Endodermal cell (in vitro differentiated cells): ENCODE measurements at regions not wholly inside any gene's neighbourhood (a gene's known extent, or its start where the extent isn't known, plus 50 kb on each side); places are given as distances from the start of the nearest gene placed in this dataset.

Source experiments
- DNase-seq: peaks from one replicate; pipeline ENCODE4 v3.0.0-alpha.2; 2017
- H3K27ac ChIP-seq: 2 replicates; pipeline ENCODE4 v1.5.1; 2013; ENCODE audit warnings: mild to moderate bottlenecking, low read depth, low read length, moderate library complexity
- H3K27me3 ChIP-seq: 2 replicates; pipeline ENCODE4 v1.6.1; 2013; ENCODE audit warnings: mild to moderate bottlenecking, low read length, moderate library complexity; ENCODE audit not compliant: insufficient read depth, control insufficient read depth, poor library complexity, severe bottlenecking
- H3K36me3 ChIP-seq: 2 replicates; pipeline ENCODE4 v1.7.0; 2013; ENCODE audit warnings: mild to moderate bottlenecking, low read length, moderate library complexity; ENCODE audit not compliant: control insufficient read depth, insufficient read depth
- H3K4me1 ChIP-seq: one replicate; pipeline ENCODE4 v1.7.0; 2013; ENCODE audit warnings: low read length; ENCODE audit not compliant: control insufficient read depth, insufficient read depth
- H3K4me3 ChIP-seq: 2 replicates; pipeline ENCODE4 v1.5.1; 2013; ENCODE audit warnings: mild to moderate bottlenecking, low read length, moderate library complexity
- H3K9ac ChIP-seq: 2 replicates; pipeline ENCODE4 v1.6.1; 2013; ENCODE audit warnings: mild to moderate bottlenecking, low read length, moderate library complexity; ENCODE audit not compliant: poor library complexity, severe bottlenecking; ENCODE audit errors: extremely low read depth
- H3K9me3 ChIP-seq: 2 replicates; pipeline ENCODE4 v1.6.1; 2013; ENCODE audit warnings: mild to moderate bottlenecking, low read length, moderate library complexity; ENCODE audit not compliant: control insufficient read depth
- H3K27ac Mint-ChIP-seq: 2 replicates; pipeline ENCODE4 v1.8.0; 2020; ENCODE audit warnings: mixed read lengths
- H3K27me3 Mint-ChIP-seq: 2 replicates; pipeline ENCODE4 v1.8.0; 2021; ENCODE audit warnings: mild to moderate bottlenecking, mixed read lengths; ENCODE audit not compliant: insufficient read depth
- H3K36me3 Mint-ChIP-seq: 2 replicates; pipeline ENCODE4 v1.8.0; 2020; ENCODE audit warnings: low read depth, mixed read lengths
- H3K4me1 Mint-ChIP-seq: 2 replicates; pipeline ENCODE4 v1.8.0; 2020; ENCODE audit warnings: mixed read lengths
- H3K4me3 Mint-ChIP-seq: 2 replicates; pipeline ENCODE4 v1.8.0; 2020; ENCODE audit warnings: mild to moderate bottlenecking, moderate library complexity, mixed read lengths
- H3K9me3 Mint-ChIP-seq: 2 replicates; pipeline ENCODE4 v1.8.0; 2020; ENCODE audit warnings: mild to moderate bottlenecking, mixed read lengths
- CTCF ChIP-seq: fragments of 200-600 bp; sonication (generic); conservative IDR thresholded peaks from 2 replicates; pipeline ENCODE4 v1.5.0; 2021; ENCODE audit warnings: antibody characterized with exemption, mild to moderate bottlenecking
- WGBS, 2 experiments: methylation state at CpG; one replicate each; pipeline versions ENCODE4 v1.1.5 to v1.1.7; 2013; ENCODE audit warnings: missing lambda C conversion rate in 2 of 2, mixed read lengths in 1 of 2; ENCODE audit not compliant: insufficient coverage in 1 of 2, insufficient read length in 1 of 2; 5-methylcytosine and 5-hydroxymethylcytosine counted together

- no peaks in the 10 kb centered on the region for H3K27me3 Mint-ChIP-seq
- no peak overlapping the region for H3K9ac ChIP-seq
These were observed 766.8 kb downstream of the TLE1 start for GRCh38 chr9:80922544-80922943.

GRCh38 chr9:80906728-80907127 is 782.6 kb downstream of the TLE1 start:
- H3K9me3 ChIP-seq: no peaks in the 10 kb centered on the region
- no peaks in the 10 kb centered on the region for H3K36me3 ChIP-seq
- no peak overlapping the region for H3K4me3 Mint-ChIP-seq
- H3K4me3 ChIP-seq: no peak overlapping the region
- H3K27me3 Mint-ChIP-seq: no peaks in the 10 kb centered on the region
- no peak overlapping the region for H3K27ac ChIP-seq
- H3K27me3 ChIP-seq: no peaks in the 10 kb centered on the region
- WGBS, 2 experiments: 90 to 96% methylated on average over 4 to 10 of the region's 10 CpGs
- peaks cover 5% of the 10 kb centered on the region for H3K36me3 Mint-ChIP-seq
- no peak overlapping the region for H3K27ac Mint-ChIP-seq
- H3K4me1 Mint-ChIP-seq: peaks cover 2% of the 10 kb centered on the region
- no peak overlapping the region for H3K9ac ChIP-seq
- no peak for TF ChIP-seq CTCF
- no peaks in the 10 kb centered on the region for H3K9me3 Mint-ChIP-seq
- no peak for DNase-seq
- H3K4me1 ChIP-seq: no peaks in the 10 kb centered on the region

More at GRCh38 chr9:80922544-80922943, 766.8 kb downstream of the TLE1 start:
- Histone ChIP-seq H3K4me3 (no peak overlapping the region), H3K9me3 (peaks cover 30% of the 10 kb centered on the region), H3K27me3 (no peaks in the 10 kb centered on the region), H3K36me3 (no peaks in the 10 kb centered on the region), H3K27ac (no peak overlapping the region), H3K4me1 (no peaks in the 10 kb centered on the region)
- Mint-ChIP-seq H3K27ac (no peak overlapping the region), H3K36me3 (peaks cover 40% of the 10 kb centered on the region), H3K4me3 (no peak overlapping the region), H3K4me1 (no peaks in the 10 kb centered on the region), H3K9me3 (peaks cover 43% of the 10 kb centered on the region)
- no peak for DNase-seq
- TF ChIP-seq CTCF: no peak
- 63 to 75% methylated on average over 2 to 3 of the region's 3 CpGs for WGBS, 2 experiments

GRCh38 chr9:80899208-80899607 is 790.1 kb downstream of the TLE1 start:
- Mint-ChIP-seq H3K36me3 (peaks cover 19% of the 10 kb centered on the region), H3K9me3 (peaks cover 6% of the 10 kb centered on the region), H3K4me3 (no peak overlapping the region), H3K27me3 (no peaks in the 10 kb centered on the region), H3K27ac (no peak overlapping the region), H3K4me1 (no peaks in the 10 kb centered on the region)
- Histone ChIP-seq H3K4me1 (no peaks in the 10 kb centered on the region), H3K36me3 (no peaks in the 10 kb centered on the region), H3K4me3 (no peak overlapping the region), H3K27ac (no peak overlapping the region), H3K9ac (no peak overlapping the region), H3K27me3 (no peaks in the 10 kb centered on the region), H3K9me3 (peaks cover 5% of the 10 kb centered on the region)
- DNase-seq: no peak
- no peak for TF ChIP-seq CTCF
